Breast epithelium (tissue), 4 donors: ENCODE measurements at regions not wholly inside any gene's neighbourhood (a gene's known extent, or its start where the extent isn't known, plus 50 kb on each side); places are given as distances from the start of the nearest gene placed in this dataset.

ENCODE experiments used
- DNase-seq, 2 donors: peaks; one replicate each; pipeline ENCODE4 v3.0.0-alpha.2; 2019; ENCODE audit warnings: low spot score in 2 of 2
- H3K27ac ChIP-seq, 2 donors: fragments of 200-600 bp; sonication (generic) in 1 of 2; one replicate each; pipeline ENCODE4 v1.5.1; 2016 to 2019; ENCODE audit warnings: mild to moderate bottlenecking in 1 of 2
- H3K27me3 ChIP-seq, 2 donors: fragments of 200-600 bp; sonication (generic) in 1 of 2; one replicate each; pipeline versions ENCODE4 v1.5.1 to v1.6.0; 2017 to 2019; ENCODE audit warnings: control low read depth in 1 of 2, mild to moderate bottlenecking in 1 of 2
- H3K36me3 ChIP-seq: fragments of 200-600 bp; one replicate; pipeline ENCODE4 v1.5.1; 2019
- H3K4me1 ChIP-seq, 2 donors: fragments of 200-600 bp; sonication (generic); one replicate each; pipeline ENCODE4 v1.5.1; 2016 to 2019; ENCODE audit warnings: control low read depth in 1 of 2
- H3K4me3 ChIP-seq, 3 donors: fragments of 200-600 bp; sonication (generic); 1 replicate in 2 of 3; 2 replicates in 1 of 3; pipeline ENCODE4 v1.5.1; 2016 to 2019; ENCODE audit warnings: mild to moderate bottlenecking in 3 of 3, moderate library complexity in 2 of 3
- H3K9me3 ChIP-seq, 2 donors: fragments of 200-600 bp; sonication (generic) in 1 of 2; one replicate each; pipeline ENCODE4 v1.5.1; 2016 to 2019; ENCODE audit warnings: control low read depth in 1 of 2
- CTCF ChIP-seq, 3 donors: fragments of 450-650 bp; IDR thresholded peaks; one replicate each; pipeline ENCODE4 v1.5.1; 2016 to 2017; ENCODE audit warnings: antibody characterized with exemption in 3 of 3, mild to moderate bottlenecking in 3 of 3, moderate library complexity in 3 of 3
- POLR2A ChIP-seq: fragments of 450-650 bp; IDR thresholded peaks from one replicate; pipeline ENCODE4 v1.6.1; 2016; ENCODE audit warnings: antibody characterized with exemption, mild to moderate bottlenecking, moderate library complexity
- POLR2AphosphoS5 ChIP-seq, 3 donors: sonication (generic); formaldehyde crosslinking; IDR thresholded peaks; one replicate each; pipeline ENCODE4 v1.6.1; 2017; ENCODE audit warnings: antibody characterized with exemption in 3 of 3
- intact Hi-C: fragments of 100-400 bp; cut with DNase I; formaldehyde crosslinking; loops from one replicate; pipeline ENCODE4 v1.15.1; 2023; ENCODE audit warnings: low total_unique reads

GRCh38 chr2:44825702-44826101 is 115.8 kb upstream of the SIX3 start:
- Histone ChIP-seq H3K9me3 (no peaks in the 10 kb centered on the region), H3K27me3 (no peaks in the 10 kb centered on the region), H3K27ac (no peak overlapping the region), H3K4me1 (no peaks in the 10 kb centered on the region), H3K36me3 (no peaks in the 10 kb centered on the region), H3K4me3 (no peak overlapping the region)
- TF ChIP-seq POLR2AphosphoS5 (IDR thresholded peaks at IDR 0.05) (no peak), POLR2A (no peak), CTCF (IDR thresholded peaks at IDR 0.05) (no peak)
- intact Hi-C loops = no loop called here
- no peak for DNase-seq

- H3K27ac ChIP-seq = no peak overlapping the region
- no peak overlapping the region for H3K4me3 ChIP-seq
- DNase-seq = no peak
- TF ChIP-seq POLR2AphosphoS5 (IDR thresholded peaks at IDR 0.05) (no peak), CTCF (IDR thresholded peaks at IDR 0.05) (no peak), POLR2A (no peak)
- no peaks in the 10 kb centered on the region for H3K4me1 ChIP-seq
- intact Hi-C loops = no loop called here
- no peaks in the 10 kb centered on the region for H3K27me3 ChIP-seq
- H3K36me3 ChIP-seq = no peaks in the 10 kb centered on the region
- no peaks in the 10 kb centered on the region for H3K9me3 ChIP-seq
Observed at GRCh38 chr2:44826601-44827000, 114.9 kb upstream of the SIX3 start.

- H3K4me1 ChIP-seq = no peaks in the 10 kb centered on the region
- H3K27ac ChIP-seq = no peak overlapping the region
- no peak overlapping the region for H3K4me3 ChIP-seq
- no peak for DNase-seq
- intact Hi-C loops = no loop called here
- H3K9me3 ChIP-seq = peaks cover 0 to 7% of the 10 kb centered on the region in 2 donors
- TF ChIP-seq POLR2AphosphoS5 (IDR thresholded peaks at IDR 0.05) = no peak
- H3K36me3 ChIP-seq = no peaks in the 10 kb centered on the region
- H3K27me3 ChIP-seq = no peaks in the 10 kb centered on the region
Observed at GRCh38 chr2:44829771-44830170, 111.7 kb upstream of the SIX3 start.

GRCh38 chr2:44833171-44834069 is 108.1 kb upstream of the SIX3 start:
- TF ChIP-seq POLR2AphosphoS5 (IDR thresholded peaks at IDR 0.05) (no peak), CTCF (IDR thresholded peaks at IDR 0.05) (no peak), POLR2A (no peak)
- intact Hi-C loops = loop anchor here (2.0 kb wide), 1 partner anchor 43 kb away; no protein-coding TSS in a partner anchor
- peaks cover 0 to 11% of the 10 kb centered on the region in 2 donors for H3K9me3 ChIP-seq
- no peaks in the 10 kb centered on the region for H3K4me1 ChIP-seq
- no peak for DNase-seq
- no peak overlapping the region for H3K4me3 ChIP-seq
- H3K36me3 ChIP-seq = no peaks in the 10 kb centered on the region
- no peaks in the 10 kb centered on the region for H3K27me3 ChIP-seq
- H3K27ac ChIP-seq = no peak overlapping the region

- H3K4me1 ChIP-seq = no peaks in the 10 kb centered on the region
- peaks cover 0 to 11% of the 10 kb centered on the region in 2 donors for H3K9me3 ChIP-seq
- H3K27me3 ChIP-seq = no peaks in the 10 kb centered on the region
- intact Hi-C loops = no loop called here
- TF ChIP-seq CTCF (IDR thresholded peaks at IDR 0.05) = no peak
- TF ChIP-seq POLR2A = no peak
- TF ChIP-seq POLR2AphosphoS5 (IDR thresholded peaks at IDR 0.05) = no peak
- no peak overlapping the region for H3K4me3 ChIP-seq
- DNase-seq = no peak
- H3K36me3 ChIP-seq = no peaks in the 10 kb centered on the region
- no peak overlapping the region for H3K27ac ChIP-seq
Observed at GRCh38 chr2:44834656-44835055, 106.8 kb upstream of the SIX3 start.
